Skin of body (tissue), 1 donor: ENCODE measurements at regions not wholly inside any gene's neighbourhood (a gene's known extent, or its start where the extent isn't known, plus 50 kb on each side); places are given as distances from the start of the nearest gene placed in this dataset.
A peak's percentile ranks its signal among the peaks of the same experiment; 100 is the strongest.

Source experiments
- DNase-seq: peaks from one replicate; lab custom pipeline; 2025; lab: John Stamatoyannopoulos, UW

- no peak for DNase-seq
These were observed 253.2 kb downstream of the GLI2 start for GRCh38 chr2:120988700-120989511.

- no peak for DNase-seq
These were observed 254.1 kb downstream of the GLI2 start for GRCh38 chr2:120989512-120990441.

- DNase-seq: no peak
These were observed 254.8 kb downstream of the GLI2 start for GRCh38 chr2:120990451-120990871.

GRCh38 chr2:120991441-120991840 lies 255.8 kb downstream of the GLI2 start:
- no peak for DNase-seq

- DNase-seq: no peak
These were observed 257.3 kb downstream of the GLI2 start for GRCh38 chr2:120992791-120993555.

- DNase-seq: no peak
These were observed 258.0 kb downstream of the GLI2 start for GRCh38 chr2:120993661-120994060.

GRCh38 chr2:120994301-120994995 lies 258.8 kb downstream of the GLI2 start:
- no peak for DNase-seq

GRCh38 chr2:120995152-120995551 lies 259.5 kb downstream of the GLI2 start:
- no peak for DNase-seq

- no peak for DNase-seq
These were observed 260.1 kb downstream of the GLI2 start for GRCh38 chr2:120995656-120996190.

- peak; percentile 83 for DNase-seq
These were observed 263.9 kb downstream of the GLI2 start for GRCh38 chr2:120999377-121000097.

- no peak for DNase-seq
These were observed 265.1 kb downstream of the GLI2 start for GRCh38 chr2:121000804-121001203.

- no peak for DNase-seq
These were observed 266.0 kb downstream of the GLI2 start for GRCh38 chr2:121001641-121002040.

GRCh38 chr2:121002597-121002996 lies 266.9 kb downstream of the GLI2 start:
- no peak for DNase-seq

GRCh38 chr2:121003391-121003790 lies 267.7 kb downstream of the GLI2 start:
- DNase-seq: no peak

GRCh38 chr2:121004359-121004758 lies 268.7 kb downstream of the GLI2 start:
- no peak for DNase-seq

- peak; percentile 47 for DNase-seq
These were observed 269.3 kb downstream of the GLI2 start for GRCh38 chr2:121004950-121005349.

GRCh38 chr2:121005453-121005852 lies 269.8 kb downstream of the GLI2 start:
- no peak for DNase-seq

GRCh38 chr2:121006743-121007489 lies 271.2 kb downstream of the GLI2 start:
- no peak for DNase-seq

GRCh38 chr2:121007490-121007853 lies 271.8 kb downstream of the GLI2 start:
- no peak for DNase-seq
